ENCODE measurements at regions not wholly inside any gene's neighbourhood (a gene's known extent, or its start where the extent isn't known, plus 50 kb on each side); places are given as distances from the start of the nearest gene placed in this dataset.
"Not testable (repeated sequence)": the region's sequence is repeated elsewhere in the genome, so short reads cannot be mapped to it uniquely, and the experiment has no call there.

DNA sequence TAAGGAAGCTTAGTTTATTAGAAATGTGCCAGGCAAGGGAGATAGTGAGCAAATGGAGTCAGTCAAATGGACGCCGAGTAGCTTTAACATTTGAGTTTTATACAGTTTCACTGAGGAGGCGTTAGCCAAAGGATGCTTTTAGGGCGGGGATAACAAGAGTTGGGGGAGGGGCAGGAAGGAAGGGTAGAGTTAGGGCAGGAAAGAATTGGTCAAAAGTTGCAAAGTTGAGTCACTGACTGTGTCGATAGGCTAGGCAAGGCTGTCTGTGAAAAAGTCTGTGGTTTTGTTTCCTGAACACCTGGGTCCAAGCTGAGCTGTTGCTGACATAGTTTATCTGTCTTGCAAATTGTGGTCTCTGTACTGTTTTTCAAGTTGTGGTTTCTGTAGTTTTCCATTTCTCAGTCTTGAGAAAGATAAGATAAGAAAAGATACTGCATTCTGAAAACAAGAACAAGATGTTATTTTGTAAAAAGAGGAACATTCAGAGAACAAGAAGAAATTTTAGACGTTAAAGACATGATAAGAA is 62.6 kb upstream of the RESF1 start:
- Histone ChIP-seq H3K36me3 (no peaks in the 10 kb centered on the region), H3K4me1 (no peaks in the 10 kb centered on the region), H3K27ac (no peak overlapping the region), H3K4me3 (no peak overlapping the region), H3K27me3 (no peaks in the 10 kb centered on the region), H3K9me3 (no peaks in the 10 kb centered on the region)
- TF ChIP-seq, protein P1, sequence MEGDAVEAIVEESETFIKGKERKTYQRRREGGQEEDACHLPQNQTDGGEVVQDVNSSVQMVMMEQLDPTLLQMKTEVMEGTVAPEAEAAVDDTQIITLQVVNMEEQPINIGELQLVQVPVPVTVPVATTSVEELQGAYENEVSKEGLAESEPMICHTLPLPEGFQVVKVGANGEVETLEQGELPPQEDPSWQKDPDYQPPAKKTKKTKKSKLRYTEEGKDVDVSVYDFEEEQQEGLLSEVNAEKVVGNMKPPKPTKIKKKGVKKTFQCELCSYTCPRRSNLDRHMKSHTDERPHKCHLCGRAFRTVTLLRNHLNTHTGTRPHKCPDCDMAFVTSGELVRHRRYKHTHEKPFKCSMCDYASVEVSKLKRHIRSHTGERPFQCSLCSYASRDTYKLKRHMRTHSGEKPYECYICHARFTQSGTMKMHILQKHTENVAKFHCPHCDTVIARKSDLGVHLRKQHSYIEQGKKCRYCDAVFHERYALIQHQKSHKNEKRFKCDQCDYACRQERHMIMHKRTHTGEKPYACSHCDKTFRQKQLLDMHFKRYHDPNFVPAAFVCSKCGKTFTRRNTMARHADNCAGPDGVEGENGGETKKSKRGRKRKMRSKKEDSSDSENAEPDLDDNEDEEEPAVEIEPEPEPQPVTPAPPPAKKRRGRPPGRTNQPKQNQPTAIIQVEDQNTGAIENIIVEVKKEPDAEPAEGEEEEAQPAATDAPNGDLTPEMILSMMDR (IDR thresholded peaks at IDR 0.05) = no peak
- no peak for DNase-seq
- intact Hi-C loops (cut with DNase I; ENCODE audit: low total_unique reads) = no loop called here

DNA sequence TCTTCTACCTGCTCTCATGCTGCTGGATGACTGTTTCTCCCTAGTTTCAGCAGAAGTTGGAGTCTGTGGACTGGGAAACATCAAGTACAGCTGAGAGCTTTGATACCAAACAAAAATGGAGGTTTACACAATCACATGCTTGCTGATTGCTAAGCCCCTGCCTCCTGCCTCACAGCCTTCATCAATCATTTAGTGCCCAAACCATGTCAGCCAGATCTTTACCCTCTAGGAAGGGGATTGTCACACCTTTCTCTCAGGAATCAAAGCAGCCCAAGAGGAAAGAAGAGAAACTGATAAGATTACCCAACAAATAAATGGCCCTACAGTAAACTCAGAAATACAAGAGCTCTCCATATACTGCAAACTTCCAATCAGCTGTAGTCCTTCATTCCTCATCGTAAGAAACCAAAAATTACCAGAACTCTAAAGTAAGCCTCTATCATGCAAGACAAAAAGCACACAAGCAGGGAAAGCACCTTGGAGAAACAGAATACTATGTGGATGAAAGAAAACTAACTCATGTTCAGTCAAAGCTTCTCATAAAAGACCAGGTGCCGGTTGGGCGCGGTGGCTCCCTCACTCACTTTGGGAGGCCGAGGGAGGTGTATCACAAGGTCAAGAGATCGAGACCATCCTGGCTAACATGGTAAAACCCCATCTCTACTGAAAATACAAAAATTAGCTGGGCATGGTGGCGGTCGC is 63.6 kb upstream of the RESF1 start:
- intact Hi-C loops (cut with DNase I; ENCODE audit: low total_unique reads) = no loop called here
- H3K4me1 ChIP-seq = no peaks in the 10 kb centered on the region
- no peak for DNase-seq
- H3K9me3 ChIP-seq = no peaks in the 10 kb centered on the region
- TF ChIP-seq, protein P1 (IDR thresholded peaks at IDR 0.05) = no peak
- no peaks in the 10 kb centered on the region for H3K36me3 ChIP-seq
- H3K27me3 ChIP-seq = no peaks in the 10 kb centered on the region
- H3K27ac ChIP-seq = no peak overlapping the region
- no peak overlapping the region for H3K4me3 ChIP-seq

DNA sequence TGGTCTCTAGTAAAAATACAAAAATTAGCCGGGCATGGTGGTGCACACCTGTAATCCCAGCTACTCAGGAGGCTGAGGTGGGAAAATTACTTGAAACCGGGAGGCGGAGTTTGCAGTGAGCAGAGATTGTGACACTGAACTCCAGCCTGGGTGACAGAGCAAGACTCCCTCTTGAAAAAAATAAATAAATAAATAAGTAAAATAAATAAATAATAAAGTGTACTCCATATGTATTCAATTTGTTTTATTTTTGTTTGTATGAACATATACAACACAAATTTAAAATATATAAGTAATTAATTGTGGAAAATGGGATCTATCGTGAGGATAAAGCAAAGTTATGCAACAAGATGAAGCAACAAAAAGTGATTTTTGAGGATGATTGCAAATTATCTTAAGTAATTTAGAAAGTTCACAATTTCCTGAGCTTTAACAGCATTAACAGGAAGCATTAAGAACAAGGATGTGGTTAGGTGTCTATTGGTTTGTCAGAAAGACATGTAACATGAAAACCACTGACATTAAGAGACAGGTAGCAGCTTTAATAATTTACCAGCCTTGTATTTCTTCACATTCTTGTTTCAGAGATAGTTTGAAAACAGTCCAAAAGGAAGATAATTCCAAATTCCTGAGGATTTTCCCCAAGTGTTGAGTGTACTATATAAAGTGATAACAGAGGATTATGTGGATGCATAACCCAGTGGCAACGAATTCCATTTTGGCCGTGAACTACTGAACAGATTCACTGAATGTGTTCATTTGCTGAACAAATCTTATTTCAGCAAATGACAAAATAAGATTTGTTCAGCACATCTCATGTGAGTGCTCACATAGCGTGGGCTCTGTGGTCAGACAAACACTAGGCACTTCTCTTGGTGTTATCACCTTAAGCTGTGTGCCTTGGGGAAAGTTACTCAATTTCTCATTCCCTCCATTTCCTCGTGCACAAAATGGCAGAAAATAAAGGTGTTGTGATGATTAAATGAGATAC is 68.6 kb upstream of the RESF1 start:
- intact Hi-C loops (cut with DNase I; ENCODE audit: low total_unique reads) = no loop called here
- Histone ChIP-seq H3K27ac (no peak overlapping the region), H3K4me1 (no peaks in the 10 kb centered on the region), H3K4me3 (no peak overlapping the region), H3K27me3 (no peaks in the 10 kb centered on the region), H3K36me3 (no peaks in the 10 kb centered on the region), H3K9me3 (no peaks in the 10 kb centered on the region)
- no peak for DNase-seq
- TF ChIP-seq, protein P1 (IDR thresholded peaks at IDR 0.05) = no peak

DNA sequence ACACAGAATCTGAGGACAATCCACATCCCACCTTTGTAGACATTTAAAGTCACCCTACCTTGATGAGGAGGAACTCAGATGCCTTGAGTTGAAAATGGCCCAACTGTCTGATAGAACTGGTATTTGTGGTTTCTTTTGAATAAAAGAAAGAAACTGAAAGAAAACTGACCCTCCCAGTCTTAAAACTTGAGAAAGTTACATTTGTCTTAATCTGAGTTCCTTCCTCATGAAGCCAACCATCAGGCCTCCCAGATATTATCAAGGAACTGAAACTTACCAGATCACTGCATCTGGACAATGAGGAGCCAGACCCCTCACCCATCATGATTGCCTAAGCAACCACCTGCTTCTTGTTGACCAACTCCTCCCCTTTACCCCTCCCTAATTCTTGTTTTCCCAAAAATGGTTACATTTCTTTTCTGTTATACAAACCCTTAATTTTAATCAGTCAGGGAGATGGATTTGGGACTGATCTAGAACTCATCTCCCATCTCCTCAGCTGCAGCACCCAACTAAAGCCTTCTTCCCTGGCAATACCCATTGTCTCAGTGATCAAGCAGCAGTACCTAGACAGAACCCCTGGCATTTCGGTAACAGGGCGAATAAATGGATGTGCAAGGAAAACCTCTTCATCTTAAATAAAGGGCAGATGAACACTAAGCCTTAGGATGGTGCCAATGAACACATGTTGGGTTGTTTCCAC is 72.0 kb upstream of the RESF1 start:
- Histone ChIP-seq H3K9me3 (no peaks in the 10 kb centered on the region), H3K36me3 (no peaks in the 10 kb centered on the region), H3K4me3 (no peak overlapping the region), H3K27ac (no peak overlapping the region), H3K4me1 (no peaks in the 10 kb centered on the region), H3K27me3 (no peaks in the 10 kb centered on the region)
- TF ChIP-seq, protein P1 (IDR thresholded peaks at IDR 0.05) = no peak
- no peak for DNase-seq
- intact Hi-C loops (cut with DNase I; ENCODE audit: low total_unique reads) = no loop called here

DNA sequence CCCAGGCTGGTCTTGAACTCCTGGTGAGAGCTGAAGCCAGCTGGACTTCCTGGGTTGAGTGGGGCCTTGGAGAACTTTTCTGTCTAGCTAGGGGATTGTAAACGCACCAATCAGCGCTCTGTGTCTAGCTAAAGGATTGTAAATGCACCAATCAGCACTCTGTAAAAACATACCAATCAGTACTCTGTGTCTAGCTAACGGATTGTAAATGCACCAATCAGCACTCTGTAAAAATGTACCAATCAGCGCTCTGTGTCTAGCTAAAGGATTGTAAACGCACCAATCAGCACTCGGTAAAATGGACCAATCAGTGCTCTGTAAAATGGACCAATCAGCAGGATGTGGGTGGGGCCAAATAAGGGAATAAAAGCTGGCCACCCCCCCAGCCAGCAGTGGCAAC is 76.5 kb upstream of the RESF1 start:
- H3K9me3 ChIP-seq; H3K36me3 ChIP-seq; H3K4me1 ChIP-seq; DNase-seq; H3K27ac ChIP-seq; H3K27me3 ChIP-seq; intact Hi-C loops (cut with DNase I; ENCODE audit: low total_unique reads); H3K4me3 ChIP-seq: not testable (repeated sequence)
